ENCODE measurements at regions not wholly inside any gene's neighbourhood (a gene's known extent, or its start where the extent isn't known, plus 50 kb on each side); places are given as distances from the start of the nearest gene placed in this dataset.

GRCh38 chr2:126784045-126784444 lies 114.6 kb upstream of the TEX51 start:
- Histone ChIP-seq H3K27me3 (replicated peaks in 1 of 7) (peaks cover 0 to 32% (median 0%) of the 10 kb centered on the region in 7 donors), H3K4me3 (no peak overlapping the region), H3K36me3 (no peaks in the 10 kb centered on the region), H3K4me1 (no peaks in the 10 kb centered on the region), H3K27ac (no peak overlapping the region), H3K9me3 (no peaks in the 10 kb centered on the region)
- WGBS, 5 donors: 70 to 95% (median 82%) methylated on average over 6 of the region's 6 CpGs
- intact Hi-C loops (cut with DNase I; ENCODE audit: low total_unique reads): no loop called here
- no peak for TF ChIP-seq POLR2AphosphoS5 (IDR thresholded peaks at IDR 0.05)
- TF ChIP-seq POLR2A (IDR thresholded peaks at IDR 0.05): no peak
- TF ChIP-seq CTCF (IDR thresholded peaks at IDR 0.05 in 8 of 11, conservative IDR thresholded peaks at IDR 0.05 in 3 of 11): no peak
- peak; percentile 54 for DNase-seq

GRCh38 chr2:126784621-126785020 lies 114.1 kb upstream of the TEX51 start:
- 69 to 82% (median 73%) methylated on average over 2 of the region's 2 CpGs for WGBS, 5 donors
- Histone ChIP-seq H3K9me3 (no peaks in the 10 kb centered on the region), H3K36me3 (no peaks in the 10 kb centered on the region), H3K4me1 (no peaks in the 10 kb centered on the region), H3K27me3 (replicated peaks in 1 of 7) (peaks cover 0 to 32% (median 0%) of the 10 kb centered on the region in 7 donors), H3K4me3 (no peak overlapping the region), H3K27ac (no peak overlapping the region)
- no peak for TF ChIP-seq CTCF (IDR thresholded peaks at IDR 0.05 in 8 of 11, conservative IDR thresholded peaks at IDR 0.05 in 3 of 11)
- TF ChIP-seq POLR2AphosphoS5 (IDR thresholded peaks at IDR 0.05): no peak
- TF ChIP-seq POLR2A (IDR thresholded peaks at IDR 0.05): no peak
- peak; percentile 28 for DNase-seq
- intact Hi-C loops (cut with DNase I; ENCODE audit: low total_unique reads): no loop called here

GRCh38 chr2:126785236-126785635 lies 113.5 kb upstream of the TEX51 start:
- intact Hi-C loops (cut with DNase I; ENCODE audit: low total_unique reads): no loop called here
- Histone ChIP-seq H3K27ac (no peak overlapping the region), H3K4me3 (no peak overlapping the region), H3K9me3 (no peaks in the 10 kb centered on the region), H3K27me3 (replicated peaks in 1 of 7) (peaks cover 0 to 29% (median 0%) of the 10 kb centered on the region in 7 donors), H3K36me3 (no peaks in the 10 kb centered on the region), H3K4me1 (no peaks in the 10 kb centered on the region)
- peak; percentile 22 for DNase-seq
- 82 to 92% (median 89%) methylated on average over 2 to 3 of the region's 3 CpGs for WGBS, 5 donors
- no peak for TF ChIP-seq POLR2A (IDR thresholded peaks at IDR 0.05)
- TF ChIP-seq POLR2AphosphoS5 (IDR thresholded peaks at IDR 0.05): no peak
- TF ChIP-seq CTCF (IDR thresholded peaks at IDR 0.05 in 8 of 11, conservative IDR thresholded peaks at IDR 0.05 in 3 of 11): no peak

- intact Hi-C loops (cut with DNase I; ENCODE audit: low total_unique reads): no loop called here
- peak; percentile 41 for DNase-seq
- no peak overlapping the region for H3K4me3 ChIP-seq
- 82 to 92% (median 86%) methylated on average over 2 of the region's 2 CpGs for WGBS, 5 donors
- peaks cover 0 to 29% (median 0%) of the 10 kb centered on the region in 7 donors for H3K27me3 ChIP-seq (replicated peaks in 1 of 7)
- H3K36me3 ChIP-seq: no peaks in the 10 kb centered on the region
- no peak for TF ChIP-seq POLR2A (IDR thresholded peaks at IDR 0.05)
- TF ChIP-seq POLR2AphosphoS5 (IDR thresholded peaks at IDR 0.05): no peak
- no peak for TF ChIP-seq CTCF (IDR thresholded peaks at IDR 0.05 in 8 of 11, conservative IDR thresholded peaks at IDR 0.05 in 3 of 11)
- H3K4me1 ChIP-seq: no peaks in the 10 kb centered on the region
- no peak overlapping the region for H3K27ac ChIP-seq
- no peaks in the 10 kb centered on the region for H3K9me3 ChIP-seq
Measured at GRCh38 chr2:126785862-126786261, 112.8 kb upstream of the TEX51 start.
